Activated CD8-positive, alpha-beta memory T cell treated with anti-CD3 and anti-CD28 coated beads for 48 hours (primary cell): ENCODE measurements at regions not wholly inside any gene's neighbourhood (a gene's known extent, or its start where the extent isn't known, plus 50 kb on each side); places are given as distances from the start of the nearest gene placed in this dataset.

Experiments
- DNase-seq, 3 experiments: peaks; one replicate each; pipeline ENCODE4 v3.0.0-alpha.2; 2020; ENCODE audit warnings: low read depth in 2 of 3, low spot score in 2 of 3

- no peak for DNase-seq
Measured at GRCh38 chr17:77590951-77591735, 367.4 kb upstream of the TNRC6C start.

- DNase-seq, result no peak
Measured at GRCh38 chr17:77592106-77592865, 366.2 kb upstream of the TNRC6C start.

GRCh38 chr17:77593081-77593480 lies 365.4 kb upstream of the TNRC6C start:
- DNase-seq, result no peak

- no peak for DNase-seq
Measured at GRCh38 chr17:77594416-77595209, 363.9 kb upstream of the TNRC6C start.

- DNase-seq, result no peak
Measured at GRCh38 chr17:77596491-77597417, 361.7 kb upstream of the TNRC6C start.

GRCh38 chr17:77597418-77598240 lies 360.9 kb upstream of the TNRC6C start:
- DNase-seq, result no peak

- no peak for DNase-seq
Measured at GRCh38 chr17:77598241-77598620, 360.3 kb upstream of the TNRC6C start.

GRCh38 chr17:77599699-77600098 lies 358.8 kb upstream of the TNRC6C start:
- DNase-seq, result no peak

GRCh38 chr17:77600346-77600745 lies 358.2 kb upstream of the TNRC6C start:
- no peak for DNase-seq

- no peak for DNase-seq
Measured at GRCh38 chr17:77601054-77601979, 357.2 kb upstream of the TNRC6C start.

- DNase-seq, result no peak
Measured at GRCh38 chr17:77602062-77602746, 356.3 kb upstream of the TNRC6C start.

- no peak for DNase-seq
Measured at GRCh38 chr17:77602883-77603640, 355.4 kb upstream of the TNRC6C start.

GRCh38 chr17:77604301-77604972 lies 354.1 kb upstream of the TNRC6C start:
- DNase-seq, result no peak

GRCh38 chr17:77604973-77605313 lies 353.6 kb upstream of the TNRC6C start:
- DNase-seq, result no peak

GRCh38 chr17:77606146-77606864 lies 352.2 kb upstream of the TNRC6C start:
- DNase-seq, result no peak

- DNase-seq, result no peak
Measured at GRCh38 chr17:77606865-77607210, 351.7 kb upstream of the TNRC6C start.
